Type B pancreatic cell (in vitro differentiated cells): ENCODE measurements at regions not wholly inside any gene's neighbourhood (a gene's known extent, or its start where the extent isn't known, plus 50 kb on each side); places are given as distances from the start of the nearest gene placed in this dataset.
A peak's percentile ranks its signal among the peaks of the same experiment; 100 is the strongest.
"Not testable (repeated sequence)": the region's sequence is repeated elsewhere in the genome, so short reads cannot be mapped to it uniquely, and the experiment has no call there.

Experiments
- DNase-seq: peaks from one replicate; pipeline ENCODE4 v3.0.0; 2021; ENCODE audit warnings: mixed read lengths; ENCODE audit not compliant: unreplicated experiment; ENCODE audit errors: extremely low spot score
- H3K27ac Mint-ChIP-seq: 2 replicates; pipeline ENCODE4 v1.8.0; 2021; ENCODE audit warnings: mild to moderate bottlenecking, mixed read lengths
- H3K27me3 Mint-ChIP-seq: 2 replicates; pipeline ENCODE4 v1.8.0; 2021; ENCODE audit warnings: mixed read lengths
- H3K36me3 Mint-ChIP-seq: 2 replicates; pipeline ENCODE4 v1.8.0; 2021; ENCODE audit warnings: mixed read lengths
- H3K4me1 Mint-ChIP-seq: one replicate; pipeline ENCODE4 v1.8.0; 2021; ENCODE audit warnings: mixed read lengths; ENCODE audit not compliant: unreplicated experiment
- H3K4me3 Mint-ChIP-seq: 2 replicates; pipeline ENCODE4 v1.8.0; 2021; ENCODE audit warnings: mild to moderate bottlenecking, mixed read lengths
- H3K9me3 Mint-ChIP-seq: 2 replicates; pipeline ENCODE4 v1.8.0; 2021; ENCODE audit warnings: mixed read lengths
- CTCF ChIP-seq: fragments of 200-600 bp; sonication (generic); conservative IDR thresholded peaks from 2 replicates; pipeline ENCODE4 v1.5.0; 2021; ENCODE audit warnings: antibody characterized with exemption, mild to moderate bottlenecking

- TF ChIP-seq CTCF: peak; percentile 45
- not testable (repeated sequence) for H3K4me3 Mint-ChIP-seq
Measured at GRCh38 chr4:77353724-77354315, 196.8 kb downstream of the CCNG2 start.

DNA sequence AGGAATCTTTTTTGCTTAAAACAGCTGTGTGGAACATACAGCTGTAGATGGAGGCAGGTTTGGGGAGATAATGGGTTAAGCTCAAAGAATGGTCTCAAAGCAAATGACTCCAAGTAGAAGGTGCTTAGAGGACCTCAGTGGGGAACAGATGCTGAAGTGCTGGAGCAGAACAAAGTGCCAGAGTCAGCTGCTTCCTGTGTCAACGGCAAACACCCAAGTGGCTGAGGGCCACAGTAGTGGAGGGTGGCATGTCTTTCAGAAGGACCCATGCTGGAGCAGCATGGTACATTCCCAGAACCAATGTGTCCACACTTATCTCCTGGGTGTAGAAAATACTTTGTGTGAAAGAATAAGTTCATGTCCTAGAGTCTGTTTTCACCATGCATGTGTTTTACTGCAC lies 197.5 kb downstream of the CCNG2 start:
- Mint-ChIP-seq H3K27me3 (peaks cover 7% of the 10 kb centered on the region), H3K27ac (no peak overlapping the region), H3K4me1 (no peaks in the 10 kb centered on the region), H3K4me3 (no peak overlapping the region), H3K9me3 (no peaks in the 10 kb centered on the region), H3K36me3 (no peaks in the 10 kb centered on the region)
- no peak for DNase-seq
- TF ChIP-seq CTCF: no peak

More at GRCh38 chr4:77353724-77354315, 196.8 kb downstream of the CCNG2 start:
- not testable (repeated sequence) for H3K4me1 Mint-ChIP-seq, DNase-seq, H3K36me3 Mint-ChIP-seq, H3K27ac Mint-ChIP-seq, H3K9me3 Mint-ChIP-seq, H3K27me3 Mint-ChIP-seq

GRCh38 chr4:77355731-77356130 lies 198.7 kb downstream of the CCNG2 start:
- DNase-seq: no peak
- Mint-ChIP-seq H3K27ac (no peak overlapping the region), H3K9me3 (no peaks in the 10 kb centered on the region), H3K4me3 (no peak overlapping the region), H3K4me1 (no peaks in the 10 kb centered on the region), H3K27me3 (peaks cover 16% of the 10 kb centered on the region), H3K36me3 (no peaks in the 10 kb centered on the region)
- no peak for TF ChIP-seq CTCF

- no peak overlapping the region for H3K4me3 Mint-ChIP-seq
- H3K9me3 Mint-ChIP-seq: no peaks in the 10 kb centered on the region
- H3K36me3 Mint-ChIP-seq: no peaks in the 10 kb centered on the region
- peak; percentile 79 for TF ChIP-seq CTCF
- H3K27me3 Mint-ChIP-seq: peaks cover 27% of the 10 kb centered on the region
- DNase-seq: no peak
- no peaks in the 10 kb centered on the region for H3K4me1 Mint-ChIP-seq
- no peak overlapping the region for H3K27ac Mint-ChIP-seq
Measured at GRCh38 chr4:77358315-77358928, 201.4 kb downstream of the CCNG2 start.

DNA sequence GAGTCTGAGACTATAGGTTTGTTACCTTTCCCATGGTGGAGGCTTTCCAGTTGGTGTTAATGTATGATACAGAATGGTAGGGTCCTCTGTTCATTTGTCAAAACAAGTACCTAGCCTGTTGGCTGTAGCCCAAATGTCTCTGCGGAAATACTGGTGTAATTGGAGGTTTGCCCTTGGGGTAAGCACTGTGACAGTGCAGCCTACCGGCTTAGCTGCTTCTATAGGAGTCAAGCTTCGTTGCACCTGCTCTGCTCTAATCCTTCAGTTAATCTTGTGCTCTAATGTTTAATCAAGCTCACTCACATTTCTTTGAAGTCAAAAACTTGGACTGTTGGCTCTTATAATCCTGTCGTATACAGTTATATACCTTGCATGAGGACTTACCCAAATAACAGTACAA lies 203.4 kb downstream of the CCNG2 start:
- H3K9me3 Mint-ChIP-seq: no peaks in the 10 kb centered on the region
- no peak for TF ChIP-seq CTCF
- H3K4me3 Mint-ChIP-seq: no peak overlapping the region
- H3K27ac Mint-ChIP-seq: no peak overlapping the region
- DNase-seq: no peak
- H3K27me3 Mint-ChIP-seq: peaks cover 31% of the 10 kb centered on the region
- no peaks in the 10 kb centered on the region for H3K4me1 Mint-ChIP-seq
- H3K36me3 Mint-ChIP-seq: no peaks in the 10 kb centered on the region
